H1 (cell line): ENCODE measurements at regions not wholly inside any gene's neighbourhood (a gene's known extent, or its start where the extent isn't known, plus 50 kb on each side); places are given as distances from the start of the nearest gene placed in this dataset.

Experiments used
- CTCF ChIA-PET: fragments of 300-600 bp; sonication (Branson Sonifier 250); formaldehyde crosslinking; loops from one replicate; lab custom pipeline; 2021; ENCODE audit not compliant: partially characterized antibody; lab: Charles Lee
- POLR2A ChIA-PET: fragments of 300-600 bp; sonication (Branson Sonifier 250); formaldehyde crosslinking; loops from one replicate; lab custom pipeline; 2021; ENCODE audit warnings: inconsistent platforms; ENCODE audit not compliant: partially characterized antibody; lab: Charles Lee
- DNase-seq, 2 experiments: peaks; one replicate each; pipeline versions ENCODE4 v3.0.0 to v3.0.0-alpha.2; 2010 to 2022; ENCODE audit warnings: low spot score in 2 of 2, low read depth in 1 of 2, mixed read lengths in 1 of 2
- FAIRE-seq: peaks from 2 replicates; lab custom pipeline; 2011; peaks lifted over from hg19 to GRCh38; lab: Jason Lieb, UNC
- H2AFZ ChIP-seq: 2 replicates; pipeline ENCODE4 v1.8.1; 2012; ENCODE audit warnings: low read length, inconsistent platforms
- H2AK5ac ChIP-seq: 2 replicates; pipeline ENCODE4 v1.6.1; 2013; ENCODE audit warnings: low read depth, low read length
- H2BK120ac ChIP-seq: replicated peaks from 2 replicates; pipeline ENCODE3; 2013; ENCODE audit warnings: low read depth, low read length, inconsistent platforms
- H2BK12ac ChIP-seq: 2 replicates; pipeline ENCODE4 v1.6.1; 2013; ENCODE audit warnings: low read depth, low read length
- H2BK15ac ChIP-seq: 2 replicates; pipeline ENCODE4 v1.6.1; 2013; ENCODE audit warnings: low read length
- H2BK20ac ChIP-seq: 2 replicates; pipeline ENCODE4 v1.6.1; 2013; ENCODE audit warnings: low read length
- H2BK5ac ChIP-seq: 2 replicates; pipeline ENCODE4 v1.6.1; 2013; ENCODE audit warnings: low read depth, low read length
- H3K14ac ChIP-seq: 2 replicates; pipeline ENCODE4 v1.6.1; 2013; ENCODE audit warnings: inconsistent platforms; ENCODE audit not compliant: insufficient read length
- H3K18ac ChIP-seq: 2 replicates; pipeline ENCODE4 v1.6.1; 2013; ENCODE audit warnings: low read length; ENCODE audit errors: extremely low read depth
- H3K23ac ChIP-seq: 2 replicates; pipeline ENCODE4 v1.6.1; 2013; ENCODE audit warnings: inconsistent platforms; ENCODE audit not compliant: insufficient read length
- H3K23me2 ChIP-seq: 2 replicates; pipeline ENCODE4 v1.6.1; 2013; ENCODE audit warnings: low read depth, low read length
- H3K27ac ChIP-seq: 2 replicates; pipeline ENCODE4 v1.6.1; 2011; ENCODE audit warnings: low read depth, low read length, inconsistent platforms
- H3K27me3 ChIP-seq, 4 experiments: replicated peaks in 1 of 4; 1 replicate in 1 of 4; 2 replicates in 3 of 4; pipeline versions ENCODE4 v1.6.1 to v1.8.1; 2011 to 2013; ENCODE audit warnings: low read length in 3 of 4, mild to moderate bottlenecking in 3 of 4, inconsistent platforms in 2 of 4, mixed read lengths in 2 of 4, moderate library complexity in 1 of 4; ENCODE audit not compliant: control insufficient read depth in 3 of 4, insufficient read depth in 3 of 4; ENCODE audit errors: extremely low read depth in 1 of 4
- H3K36me3 ChIP-seq, 4 experiments: 2 replicates each; pipeline versions ENCODE4 v1.6.1 to v1.8.1; 2011 to 2013; ENCODE audit warnings: mild to moderate bottlenecking in 4 of 4, low read length in 3 of 4, moderate library complexity in 2 of 4, control low read depth in 1 of 4, inconsistent platforms in 1 of 4; ENCODE audit not compliant: insufficient read depth in 4 of 4, control insufficient read depth in 2 of 4
- H3K4ac ChIP-seq: replicated peaks from 2 replicates; pipeline ENCODE3; 2013; ENCODE audit warnings: low read length, low read depth, mixed read lengths, inconsistent platforms; ENCODE audit not compliant: insufficient read length
- H3K4me1 ChIP-seq, 4 experiments: replicated peaks in 1 of 4; 1 replicate in 1 of 4; 2 replicates in 3 of 4; pipeline versions ENCODE4 v1.6.1 to v1.8.1; 2011 to 2013; ENCODE audit warnings: low read length in 3 of 4, inconsistent platforms in 2 of 4, mixed read lengths in 1 of 4; ENCODE audit not compliant: insufficient read depth in 4 of 4, control insufficient read depth in 3 of 4
- H3K4me2 ChIP-seq, 2 experiments: 2 replicates each; pipeline versions ENCODE4 v1.6.1 to v1.8.1; 2011 to 2013; ENCODE audit warnings: low read depth in 2 of 2, low read length in 2 of 2, control low read depth in 1 of 2, inconsistent platforms in 1 of 2, mild to moderate bottlenecking in 1 of 2; ENCODE audit not compliant: insufficient read depth in 1 of 2
- H3K4me3 ChIP-seq, 4 experiments: fragments of 200-600, 300-600 bp in 1 of 4; sonication (generic), shearing (Covaris generic), sonication (Bioruptor Twin) in 1 of 4; 2 replicates each; pipeline versions ENCODE4 v1.5.1 to v1.8.1; 2011 to 2016; ENCODE audit warnings: low read length in 4 of 4, low read depth in 3 of 4, control low read depth in 2 of 4, inconsistent platforms in 2 of 4, mild to moderate bottlenecking in 2 of 4, mixed read lengths in 1 of 4, moderate library complexity in 1 of 4; ENCODE audit not compliant: insufficient read depth in 2 of 4; ENCODE audit errors: extremely low read depth in 1 of 4
- H3K56ac ChIP-seq: replicated peaks from 2 replicates; pipeline ENCODE3; 2013; ENCODE audit warnings: low read depth, mild to moderate bottlenecking, mixed read lengths, low read length, inconsistent platforms; ENCODE audit not compliant: insufficient read length
- H3K79me1 ChIP-seq: 2 replicates; pipeline ENCODE4 v1.6.1; 2013; ENCODE audit warnings: low read depth, low read length, control low read depth
- H3K79me2 ChIP-seq, 2 experiments: 2 replicates each; pipeline versions ENCODE4 v1.6.1 to v1.8.1; 2012 to 2013; ENCODE audit warnings: low read length in 2 of 2, mild to moderate bottlenecking in 2 of 2, inconsistent platforms in 1 of 2; ENCODE audit not compliant: insufficient read depth in 2 of 2, control insufficient read depth in 1 of 2
- H3K9ac ChIP-seq, 4 experiments: replicated peaks in 1 of 4; 1 replicate in 1 of 4; 2 replicates in 3 of 4; pipeline versions ENCODE4 v1.6.1 to v1.8.1; 2011 to 2013; ENCODE audit warnings: low read depth in 3 of 4, low read length in 3 of 4, control low read depth in 2 of 4, mild to moderate bottlenecking in 2 of 4, moderate library complexity in 2 of 4, inconsistent platforms in 1 of 4; ENCODE audit errors: extremely low read depth in 1 of 4
- H3K9me3 ChIP-seq, 2 experiments: 2 replicates each; pipeline versions ENCODE4 v1.6.1 to v1.8.1; 2012 to 2013; ENCODE audit warnings: mild to moderate bottlenecking in 2 of 2, moderate library complexity in 2 of 2, control low read depth in 1 of 2, inconsistent platforms in 1 of 2, low read depth in 1 of 2, low read length in 1 of 2, mixed read lengths in 1 of 2; ENCODE audit not compliant: insufficient read depth in 2 of 2
- H4K20me1 ChIP-seq, 2 experiments: replicated peaks in 1 of 2; 2 replicates each; pipeline versions ENCODE3 to v1.8.1; 2011 to 2013; ENCODE audit warnings: inconsistent platforms in 2 of 2, low read length in 2 of 2, mild to moderate bottlenecking in 1 of 2; ENCODE audit not compliant: insufficient read depth in 2 of 2, control insufficient read depth in 1 of 2
- H4K5ac ChIP-seq: 2 replicates; pipeline ENCODE4 v1.6.1; 2013; ENCODE audit warnings: low read length, low read depth, mixed read lengths, inconsistent platforms; ENCODE audit not compliant: insufficient read length
- H4K8ac ChIP-seq: 2 replicates; pipeline ENCODE4 v1.8.0; 2013; ENCODE audit warnings: mild to moderate bottlenecking, moderate library complexity, low read length, inconsistent platforms; ENCODE audit not compliant: insufficient read depth; ENCODE audit errors: extremely low read depth
- H4K91ac ChIP-seq: replicated peaks from 2 replicates; pipeline ENCODE3; 2013; ENCODE audit warnings: low read length, mixed read lengths, inconsistent platforms; ENCODE audit not compliant: insufficient read length
- ASH2L ChIP-seq: fragments of 200-600, 300-600 bp; sonication (generic); IDR thresholded peaks from one replicate; pipeline ENCODE4 v1.7.1; 2017; ENCODE audit warnings: low read length
- ATF2 ChIP-seq: IDR thresholded peaks from 2 replicates; pipeline ENCODE4 v1.6.1; 2012; ENCODE audit warnings: low read length, inconsistent platforms
- CBX8 ChIP-seq: fragments of 300-800, 300-1000 bp; sonication (generic); IDR thresholded peaks from 2 replicates; pipeline ENCODE4 v1.7.1; 2016; ENCODE audit warnings: low read depth, low read length, borderline replicate concordance
- RBBP5 ChIP-seq: IDR thresholded peaks from 2 replicates; pipeline ENCODE4 v1.7.1; 2012; ENCODE audit warnings: low read depth, mild to moderate bottlenecking, inconsistent platforms, low read length, moderate library complexity, borderline replicate concordance
- SUZ12 ChIP-seq: fragments of 200-600 bp; sonication (generic); IDR thresholded peaks from 2 replicates; pipeline ENCODE4 v1.6.1; 2012; ENCODE audit warnings: mild to moderate bottlenecking, inconsistent platforms, low read length, moderate library complexity, mixed read lengths
- WGBS, 2 experiments: shearing (Covaris generic) in 1 of 2; methylation state at CpG; one replicate each; pipeline versions ENCODE4 v1.1.6 to v1.1.7; 2013 to 2015; ENCODE audit warnings: low lambda C conversion rate in 2 of 2, mixed read lengths in 2 of 2, inconsistent platforms in 1 of 2, low coverage in 1 of 2, missing lambda C conversion rate in 1 of 2; ENCODE audit not compliant: insufficient replicate concordance in 2 of 2, insufficient coverage in 1 of 2, insufficient read length in 1 of 2; ENCODE audit errors: extremely low coverage in 1 of 2, missing lambda C conversion rate in 1 of 2; 5-methylcytosine and 5-hydroxymethylcytosine counted together

DNA sequence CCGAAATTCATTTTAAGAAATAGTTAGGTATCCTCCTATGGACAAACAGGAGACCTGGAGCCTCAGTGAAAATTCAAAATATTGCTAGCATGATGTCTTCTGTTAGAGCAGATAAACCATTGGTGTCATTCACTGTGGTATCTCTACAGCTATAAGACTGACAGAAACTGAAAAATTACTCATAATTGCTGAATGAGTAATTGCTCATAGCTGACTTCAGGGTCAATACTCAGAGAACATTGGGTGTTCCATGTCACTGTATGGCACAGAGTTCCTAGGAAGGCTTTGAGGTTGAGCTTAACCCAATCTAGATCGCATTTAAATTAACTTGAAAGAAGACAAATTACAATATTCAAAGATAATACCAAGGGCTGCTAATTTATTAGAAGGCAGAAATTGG is 109.0 kb downstream of the HSFY2 start:
- Histone ChIP-seq H3K36me3 (no peaks in the 10 kb centered on the region), H3K14ac (no peak overlapping the region), H3K18ac (no peak overlapping the region), H2BK12ac (no peak overlapping the region), H2AFZ (no peak overlapping the region), H3K79me1 (no peaks in the 10 kb centered on the region), H3K4me1 (no peaks in the 10 kb centered on the region), H4K5ac (no peak overlapping the region), H4K20me1 (no peaks in the 10 kb centered on the region), H3K4ac (no peak overlapping the region), H2BK5ac (no peak overlapping the region), H3K27me3 (no peaks in the 10 kb centered on the region), H3K23me2 (no peaks in the 10 kb centered on the region), H2BK20ac (no peak overlapping the region), H3K9ac (no peak overlapping the region), H4K8ac (no peak overlapping the region), H3K23ac (no peak overlapping the region), H2BK15ac (no peak overlapping the region), H3K27ac (no peak overlapping the region), H3K56ac (no peak overlapping the region), H3K4me3 (no peak overlapping the region), H3K79me2 (no peaks in the 10 kb centered on the region), H3K4me2 (no peak overlapping the region), H2AK5ac (no peak overlapping the region), H4K91ac (no peak overlapping the region), H3K9me3 (peaks cover 0 to 35% of the 10 kb centered on the region in 2 experiments; a peak in 2 of 4 replicates), H2BK120ac (no peak overlapping the region)
- ChIA-PET POLR2A (no interaction called here), CTCF (no interaction called here)
- DNase-seq = no peak
- no peak for FAIRE-seq
- TF ChIP-seq CBX8 (no peak), SUZ12 (no peak), RBBP5 (no peak), ASH2L (no peak), ATF2 (no peak)
- WGBS, 2 experiments = 75% methylated on average over 1 of the region's 2 CpGs; no CpG with 5 or more reads in 1 of the 2 experiments
